Lung (tissue), 11 donors: ENCODE measurements at regions not wholly inside any gene's neighbourhood (a gene's known extent, or its start where the extent isn't known, plus 50 kb on each side); places are given as distances from the start of the nearest gene placed in this dataset.

Experiments
- ATAC-seq: fragments of 200-7000 bp; cut with Tn5 transposase; one replicate; pipeline ENCODE4 v1.9.1; 2020; ENCODE audit warnings: moderate number of reproducible peaks; ENCODE audit not compliant: insufficient read depth, low FRiP score
- DNase-seq, 3 donors: peaks; one replicate each; pipeline ENCODE4 v3.0.0-alpha.2; 2013 to 2017
- H3K27ac ChIP-seq, 2 donors: one replicate each; pipeline ENCODE4 v1.5.1; 2013; ENCODE audit warnings: mild to moderate bottlenecking in 2 of 2, moderate library complexity in 2 of 2, control low read depth in 1 of 2, inconsistent platforms in 1 of 2, low read depth in 1 of 2, low read length in 1 of 2
- H3K27me3 ChIP-seq, 3 donors: one replicate each; pipeline ENCODE4 v1.5.1; 2013; ENCODE audit warnings: low read length in 2 of 3; ENCODE audit not compliant: control insufficient read depth in 3 of 3, insufficient read depth in 3 of 3
- H3K36me3 ChIP-seq, 4 donors: one replicate each; pipeline ENCODE4 v1.5.1; 2013; ENCODE audit warnings: low read length in 4 of 4, mild to moderate bottlenecking in 1 of 4, moderate library complexity in 1 of 4; ENCODE audit not compliant: control insufficient read depth in 4 of 4, insufficient read depth in 4 of 4
- H3K4me1 ChIP-seq, 5 donors: one replicate each; pipeline ENCODE4 v1.5.1; 2013; ENCODE audit warnings: low read length in 5 of 5, mild to moderate bottlenecking in 2 of 5, moderate library complexity in 1 of 5; ENCODE audit not compliant: control insufficient read depth in 5 of 5, insufficient read depth in 5 of 5
- H3K4me3 ChIP-seq: one replicate; pipeline ENCODE4 v1.5.1; 2013; ENCODE audit warnings: mild to moderate bottlenecking, control low read depth, moderate library complexity
- H3K9ac ChIP-seq, 2 donors: one replicate each; pipeline ENCODE4 v1.5.1; 2013; ENCODE audit warnings: low read length in 2 of 2, control low read depth in 1 of 2; ENCODE audit not compliant: insufficient read depth in 1 of 2
- H3K9me3 ChIP-seq, 4 donors: one replicate each; pipeline ENCODE4 v1.5.1; 2013; ENCODE audit warnings: low read length in 3 of 4, mild to moderate bottlenecking in 1 of 4, moderate library complexity in 1 of 4; ENCODE audit not compliant: control insufficient read depth in 4 of 4, insufficient read depth in 3 of 4
- CTCF ChIP-seq: IDR thresholded peaks from 2 replicates; pipeline ENCODE4 v1.5.1; 2012; ENCODE audit warnings: mild to moderate bottlenecking; ENCODE audit errors: control extremely low read depth, extremely low read depth
- WGBS, 2 donors: extraction: QIAGEN DNeasy Blood & Tissue Kit; methylation state at CpG; one replicate each; pipeline ENCODE4 v1.1.7; 2013; 5-methylcytosine and 5-hydroxymethylcytosine counted together
- donor health status: control.
- donor health status: control.
- donor health status: Bipolar disorder and iron deficiency.
- donor health status: healthy.
- donor health status: DM: yes; HTN: yes; CAD: no.

- H3K4me3 ChIP-seq: no peak overlapping the region
- H3K27ac ChIP-seq: no peak overlapping the region
- no peak for TF ChIP-seq CTCF
- DNase-seq: no peak
- no peaks in the 10 kb centered on the region for H3K36me3 ChIP-seq
- H3K27me3 ChIP-seq: no peaks in the 10 kb centered on the region
- no peak overlapping the region for H3K9ac ChIP-seq
- H3K9me3 ChIP-seq: no peaks in the 10 kb centered on the region
- ATAC-seq: no peak
- peaks cover 0 to 4% (median 0%) of the 10 kb centered on the region in 5 donors for H3K4me1 ChIP-seq
- WGBS, 2 donors: 24 to 26% methylated on average over 1 of the region's 1 CpG
Observed at GRCh38 chr10:61024151-61024855, 80.3 kb upstream of the RHOBTB1 start.

GRCh38 chr10:61023053-61023452 lies 79.1 kb upstream of the RHOBTB1 start:
- no peaks in the 10 kb centered on the region for H3K9me3 ChIP-seq
- no peak for DNase-seq
- H3K4me3 ChIP-seq: no peak overlapping the region
- H3K4me1 ChIP-seq: peaks cover 0 to 4% (median 0%) of the 10 kb centered on the region in 5 donors
- no peaks in the 10 kb centered on the region for H3K27me3 ChIP-seq
- no peak for TF ChIP-seq CTCF
- ATAC-seq: no peak
- no peak overlapping the region for H3K9ac ChIP-seq
- H3K27ac ChIP-seq: no peak overlapping the region
- no peaks in the 10 kb centered on the region for H3K36me3 ChIP-seq

GRCh38 chr10:61021926-61022325 lies 77.9 kb upstream of the RHOBTB1 start:
- peaks cover 0 to 4% (median 0%) of the 10 kb centered on the region in 5 donors for H3K4me1 ChIP-seq
- ATAC-seq (no peak), DNase-seq (no peak)
- H3K27ac ChIP-seq: no peak overlapping the region
- 90 to 91% methylated on average over 2 of the region's 2 CpGs for WGBS, 2 donors
- no peaks in the 10 kb centered on the region for H3K27me3 ChIP-seq
- no peaks in the 10 kb centered on the region for H3K36me3 ChIP-seq
- no peak overlapping the region for H3K4me3 ChIP-seq
- no peak for TF ChIP-seq CTCF
- no peak overlapping the region for H3K9ac ChIP-seq
- no peaks in the 10 kb centered on the region for H3K9me3 ChIP-seq
